Keratinocyte (primary cell): ENCODE measurements at regions not wholly inside any gene's neighbourhood (a gene's known extent, or its start where the extent isn't known, plus 50 kb on each side); places are given as distances from the start of the nearest gene placed in this dataset.

Experiments
- EZH2 ChIP-seq: IDR thresholded peaks from one replicate; pipeline ENCODE4 v1.6.1; 2012; ENCODE audit warnings: inconsistent platforms, mild to moderate bottlenecking, low read length, moderate library complexity
- TF ChIP-seq, protein P1 (sequence below), 3 experiments: IDR thresholded peaks in 1 of 3; conservative IDR thresholded peaks in 1 of 3; optimal IDR thresholded peaks in 1 of 3; 2 replicates in 2 of 3; 3 replicates in 1 of 3; pipeline versions ENCODE3 to v1.5.1; 2011; ENCODE audit warnings: low read length in 3 of 3, mild to moderate bottlenecking in 3 of 3, moderate library complexity in 2 of 3, control low read depth in 1 of 3, inconsistent platforms in 1 of 3; ENCODE audit not compliant: insufficient read depth in 2 of 3; ENCODE audit errors: extremely low read depth in 1 of 3

DNA sequence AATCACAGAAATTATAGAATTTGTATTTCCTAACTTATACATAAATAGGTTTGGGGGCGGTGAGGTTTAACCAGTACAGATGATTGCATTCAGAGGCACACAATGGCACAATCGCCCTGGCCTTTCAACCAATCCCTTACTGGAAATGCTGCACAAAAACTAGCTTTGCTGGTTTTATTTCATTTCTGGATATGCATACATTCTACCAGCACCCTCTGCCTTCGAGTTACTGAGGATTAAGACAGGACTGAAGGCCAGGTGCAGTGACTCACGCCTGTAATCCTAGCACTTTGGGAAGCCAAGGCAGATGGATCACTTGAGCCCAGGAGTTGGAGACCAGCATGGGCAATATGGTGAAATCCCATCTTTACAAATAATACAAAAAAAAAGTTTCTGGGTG, 336.1 kb downstream of the ARRDC4 start:
- no peak for TF ChIP-seq EZH2
- TF ChIP-seq, protein P1, sequence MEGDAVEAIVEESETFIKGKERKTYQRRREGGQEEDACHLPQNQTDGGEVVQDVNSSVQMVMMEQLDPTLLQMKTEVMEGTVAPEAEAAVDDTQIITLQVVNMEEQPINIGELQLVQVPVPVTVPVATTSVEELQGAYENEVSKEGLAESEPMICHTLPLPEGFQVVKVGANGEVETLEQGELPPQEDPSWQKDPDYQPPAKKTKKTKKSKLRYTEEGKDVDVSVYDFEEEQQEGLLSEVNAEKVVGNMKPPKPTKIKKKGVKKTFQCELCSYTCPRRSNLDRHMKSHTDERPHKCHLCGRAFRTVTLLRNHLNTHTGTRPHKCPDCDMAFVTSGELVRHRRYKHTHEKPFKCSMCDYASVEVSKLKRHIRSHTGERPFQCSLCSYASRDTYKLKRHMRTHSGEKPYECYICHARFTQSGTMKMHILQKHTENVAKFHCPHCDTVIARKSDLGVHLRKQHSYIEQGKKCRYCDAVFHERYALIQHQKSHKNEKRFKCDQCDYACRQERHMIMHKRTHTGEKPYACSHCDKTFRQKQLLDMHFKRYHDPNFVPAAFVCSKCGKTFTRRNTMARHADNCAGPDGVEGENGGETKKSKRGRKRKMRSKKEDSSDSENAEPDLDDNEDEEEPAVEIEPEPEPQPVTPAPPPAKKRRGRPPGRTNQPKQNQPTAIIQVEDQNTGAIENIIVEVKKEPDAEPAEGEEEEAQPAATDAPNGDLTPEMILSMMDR (optimal IDR thresholded peaks at IDR 0.05 in 1 of 3, IDR thresholded peaks at IDR 0.05 in 1 of 3, conservative IDR thresholded peaks at IDR 0.05 in 1 of 3; ENCODE audit: extremely low read depth in 1 of 3, insufficient read depth in 2 of 3, low read length in 3 of 3) = no peak
